DMS53 treated with DMSO at 0.1 percent for 48 hours (cell line): ENCODE measurements at regions not wholly inside any gene's neighbourhood (a gene's known extent, or its start where the extent isn't known, plus 50 kb on each side); places are given as distances from the start of the nearest gene placed in this dataset.
"Not testable (repeated sequence)": the region's sequence is repeated elsewhere in the genome, so short reads cannot be mapped to it uniquely, and the experiment has no call there.

Experiments used
- DNase-seq: peaks from one replicate; lab custom pipeline; 2025; ENCODE audit not compliant: unreplicated experiment; lab: John Stamatoyannopoulos, UW

GRCh38 chr18:29753379-29753778 lies 1289.2 kb downstream of the DSC3 start:
- DNase-seq, result no peak

- DNase-seq, result no peak
These were observed 1292.8 kb downstream of the DSC3 start for GRCh38 chr18:29749704-29750103.

- DNase-seq, result no peak
These were observed 1301.1 kb downstream of the DSC3 start for GRCh38 chr18:29741461-29741860.

- no peak for DNase-seq
These were observed 1304.9 kb downstream of the DSC3 start for GRCh38 chr18:29737620-29738019.

GRCh38 chr18:29737190-29737589 lies 1305.4 kb downstream of the DSC3 start:
- DNase-seq, result no peak

GRCh38 chr18:29730073-29730472 lies 1312.5 kb downstream of the DSC3 start:
- DNase-seq, result no peak

GRCh38 chr18:29726646-29727045 lies 1315.9 kb downstream of the DSC3 start:
- DNase-seq, result no peak

GRCh38 chr18:29723486-29723885 lies 1319.1 kb downstream of the DSC3 start:
- DNase-seq, result not testable (repeated sequence)

- DNase-seq, result not testable (repeated sequence)
These were observed 1326.6 kb downstream of the DSC3 start for GRCh38 chr18:29715960-29716359.

GRCh38 chr18:29712785-29713184 lies 1329.8 kb downstream of the DSC3 start:
- DNase-seq, result no peak

- no peak for DNase-seq
These were observed 1330.6 kb downstream of the DSC3 start for GRCh38 chr18:29711932-29712331.

GRCh38 chr18:29693334-29693733 lies 1349.2 kb downstream of the DSC3 start:
- no peak for DNase-seq

- DNase-seq, result no peak
These were observed 1361.0 kb downstream of the DSC3 start for GRCh38 chr18:29681578-29681977.

- DNase-seq, result no peak
These were observed 1378.1 kb downstream of the DSC3 start for GRCh38 chr18:29664278-29665036.

- DNase-seq, result no peak
These were observed 1380.6 kb downstream of the DSC3 start for GRCh38 chr18:29661924-29662323.

GRCh38 chr18:29660777-29661176 lies 1381.8 kb downstream of the DSC3 start:
- no peak for DNase-seq

GRCh38 chr18:29653671-29654215 lies 1388.8 kb downstream of the DSC3 start:
- DNase-seq, result no peak

- DNase-seq, result no peak
These were observed 1389.7 kb downstream of the DSC3 start for GRCh38 chr18:29652797-29653196.

GRCh38 chr18:29651122-29651680 lies 1391.3 kb downstream of the DSC3 start:
- DNase-seq, result no peak

- DNase-seq, result no peak
These were observed 1393.7 kb downstream of the DSC3 start for GRCh38 chr18:29648891-29649290.

- DNase-seq, result no peak
These were observed 1394.8 kb downstream of the DSC3 start for GRCh38 chr18:29647700-29648099.

- peak; percentile 0 for DNase-seq
These were observed 1398.3 kb downstream of the DSC3 start for GRCh38 chr18:29644276-29644675.
